GM18517 (cell line): ENCODE measurements at regions not wholly inside any gene's neighbourhood (a gene's known extent, or its start where the extent isn't known, plus 50 kb on each side); places are given as distances from the start of the nearest gene placed in this dataset.
"Not testable (repeated sequence)": the region's sequence is repeated elsewhere in the genome, so short reads cannot be mapped to it uniquely, and the experiment has no call there.

Experiments used
- ATAC-seq: cut with Tn5 transposase; IDR thresholded peaks from one replicate; pipeline ENCODE4 v1.9.1; 2021; ENCODE audit warnings: mild to moderate bottlenecking, moderate library complexity; ENCODE audit not compliant: unreplicated experiment

DNA sequence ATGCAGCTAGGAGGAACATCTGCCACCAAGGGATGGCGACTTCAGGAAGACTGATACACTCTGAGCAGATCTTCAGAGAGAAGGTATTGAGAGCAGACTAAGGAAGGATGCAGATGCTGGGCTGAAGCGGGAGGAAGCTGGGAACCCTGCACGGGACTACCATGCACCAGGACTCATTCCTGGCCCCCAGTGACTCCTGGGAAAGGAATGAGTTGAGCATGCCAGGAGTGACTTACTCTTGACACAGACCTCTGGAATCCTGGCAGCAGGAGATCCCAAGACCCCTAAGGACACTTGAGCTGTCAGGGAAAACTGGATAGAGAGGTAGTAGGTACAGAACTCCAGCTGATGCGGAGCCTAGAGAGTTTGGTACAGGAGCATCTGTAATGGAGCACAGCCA, 336.1 kb downstream of the RPS29 start:
- no peak for ATAC-seq

DNA sequence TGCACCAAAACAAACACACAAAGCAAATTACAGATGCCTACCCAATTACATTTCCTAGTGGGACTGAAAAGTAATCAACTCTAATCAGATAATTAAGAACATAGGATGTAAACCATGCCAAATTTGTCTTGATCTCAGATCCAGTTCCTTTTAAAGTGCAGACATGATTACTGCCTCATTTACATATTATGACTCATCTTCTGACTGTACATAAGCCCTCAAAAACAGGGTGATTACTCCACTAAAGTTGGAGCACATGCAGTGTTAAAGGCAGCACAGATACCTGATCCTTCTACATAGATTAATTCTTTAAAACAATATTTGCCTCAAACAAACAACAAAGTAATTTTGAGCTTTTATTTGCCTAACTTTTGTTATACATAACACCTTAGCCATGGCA, 337.2 kb downstream of the RPS29 start:
- no peak for ATAC-seq

- not testable (repeated sequence) for ATAC-seq
Observed at GRCh38 chr14:49243777-49244176, 342.4 kb downstream of the RPS29 start.

DNA sequence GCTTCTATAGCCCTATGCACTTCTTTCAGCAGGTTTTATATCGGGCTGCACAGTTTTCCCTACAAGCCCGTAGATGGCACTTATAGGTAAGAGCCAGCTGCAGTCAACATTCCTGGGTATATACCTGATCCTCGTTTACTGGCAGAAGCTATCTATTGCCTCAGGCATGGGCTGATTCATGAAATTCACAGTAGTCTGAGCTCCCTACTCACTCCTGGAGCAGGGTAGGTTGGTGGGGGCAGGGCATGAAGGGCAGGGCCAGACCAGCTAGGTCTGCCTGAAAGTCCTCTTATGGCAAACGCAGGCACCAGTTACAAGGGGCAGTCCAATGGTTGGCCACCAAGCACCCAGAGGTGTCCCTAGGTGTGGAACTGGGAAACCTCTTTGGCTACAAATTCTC, 345.8 kb downstream of the RPS29 start:
- ATAC-seq = no peak

GRCh38 chr14:49228552-49228951, 357.6 kb downstream of the RPS29 start:
- ATAC-seq = no peak

DNA sequence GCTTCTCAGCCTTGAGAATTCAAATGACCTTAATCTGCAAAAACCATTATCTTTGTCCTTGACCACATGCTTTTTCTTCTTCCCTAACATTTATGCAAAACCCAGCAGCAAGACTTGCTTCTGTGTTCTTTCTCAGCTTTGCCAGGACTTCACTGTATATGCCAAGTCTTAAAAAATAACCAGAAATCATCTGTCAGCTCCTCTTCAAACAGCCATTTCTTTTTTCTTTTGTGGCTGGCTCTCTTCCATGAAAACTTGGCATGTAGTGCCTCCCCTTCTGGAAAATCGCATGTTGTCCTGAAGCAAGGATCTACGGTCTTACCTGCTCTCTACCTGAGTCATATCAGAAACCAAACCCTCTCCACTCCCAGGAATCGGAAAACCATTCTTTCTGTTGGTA, 364.9 kb downstream of the RPS29 start:
- no peak for ATAC-seq

DNA sequence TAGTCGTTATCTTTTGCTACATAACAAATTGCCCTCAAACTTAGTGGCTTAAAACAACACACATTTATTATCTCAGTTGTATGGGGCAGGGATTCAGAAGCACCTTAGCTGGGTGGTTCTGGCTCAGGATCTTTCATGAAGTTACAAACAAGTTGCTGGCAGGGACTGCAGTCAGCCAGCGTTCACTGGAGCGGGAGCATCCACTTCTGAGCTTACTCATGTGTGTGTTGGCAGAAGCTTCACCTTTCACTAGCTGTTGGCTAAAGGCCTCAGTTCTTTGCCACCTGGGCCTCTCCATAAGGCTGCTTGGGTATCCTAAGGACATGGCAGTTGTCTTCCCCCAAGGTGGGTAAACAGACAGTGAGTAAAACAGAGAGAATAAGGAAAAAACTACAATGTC, 365.7 kb downstream of the RPS29 start:
- no peak for ATAC-seq

DNA sequence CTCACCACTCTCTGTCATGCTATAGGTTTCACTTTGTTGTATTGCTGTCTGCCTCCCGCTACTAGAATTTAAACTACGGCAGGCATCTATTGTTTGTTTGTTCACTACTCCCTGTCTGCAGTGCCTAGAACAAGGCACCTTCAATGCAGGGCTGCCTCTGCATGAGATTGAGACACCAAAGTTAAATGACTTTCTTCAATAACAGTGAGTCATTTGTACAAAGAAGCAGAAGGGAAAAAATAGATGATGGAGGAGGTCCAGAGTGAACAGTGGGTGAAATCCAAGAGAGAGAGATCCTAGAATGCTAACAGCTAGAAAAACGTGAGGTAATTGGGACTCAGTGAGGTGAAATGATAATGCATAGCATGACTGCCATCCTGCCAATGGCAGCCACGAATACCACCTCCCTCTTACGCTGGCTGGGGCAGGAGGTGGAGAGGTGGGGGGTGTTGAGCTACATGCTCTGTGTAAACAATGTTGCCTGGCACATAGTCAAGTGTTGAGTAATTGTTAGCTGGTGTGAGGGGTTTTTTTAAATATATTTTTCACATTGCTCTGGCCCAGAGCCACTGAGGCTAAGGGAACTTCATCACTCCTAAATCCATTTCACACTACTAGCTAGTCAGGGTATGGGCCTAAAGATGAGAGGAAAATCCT, 367.6 kb downstream of the RPS29 start:
- no peak for ATAC-seq

- ATAC-seq = no peak
Observed at GRCh38 chr14:49212721-49213120, 373.5 kb downstream of the RPS29 start.

DNA sequence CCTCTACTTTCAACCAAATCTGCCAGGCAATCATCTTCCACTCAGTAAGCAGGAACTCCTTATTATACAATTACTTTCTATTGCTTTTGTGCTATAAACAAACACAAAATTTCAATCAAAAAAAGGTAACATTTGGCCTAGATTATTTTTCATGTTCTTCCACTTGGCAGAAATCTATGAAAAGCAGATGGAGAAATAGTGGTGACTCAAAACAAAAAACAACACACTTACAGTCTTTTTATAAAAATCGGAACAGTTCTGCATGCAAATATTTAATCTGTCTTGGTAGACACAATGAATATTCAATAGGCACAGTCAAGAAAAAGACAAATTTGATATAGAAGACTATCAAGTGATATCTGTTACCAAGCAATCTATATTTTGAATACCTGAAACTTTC, 376.8 kb downstream of the RPS29 start:
- no peak for ATAC-seq

DNA sequence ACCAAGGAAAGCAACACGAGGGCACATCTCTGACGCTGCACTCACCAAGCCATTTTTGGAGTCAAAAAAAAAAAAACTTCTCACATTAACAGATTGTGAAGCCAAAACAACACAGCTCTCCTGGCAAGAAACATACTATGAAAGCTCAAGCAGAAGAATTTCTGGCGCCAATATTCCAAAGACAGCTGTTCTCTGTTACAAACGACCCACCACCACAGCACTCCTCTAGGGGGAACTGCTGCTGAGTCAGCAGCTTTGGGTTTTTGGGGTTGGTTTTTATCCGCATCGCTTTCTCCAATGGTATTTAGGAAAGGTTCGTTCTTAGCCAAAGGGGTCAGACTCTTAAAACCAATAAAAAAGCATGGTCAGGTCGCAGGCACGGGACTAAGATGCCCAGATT, 379.4 kb downstream of the RPS29 start:
- no peak for ATAC-seq

- no peak for ATAC-seq
Observed at GRCh38 chr14:49203676-49204075, 382.5 kb downstream of the RPS29 start.

- no peak for ATAC-seq
Observed at GRCh38 chr14:49199159-49199558, 387.0 kb downstream of the RPS29 start.

DNA sequence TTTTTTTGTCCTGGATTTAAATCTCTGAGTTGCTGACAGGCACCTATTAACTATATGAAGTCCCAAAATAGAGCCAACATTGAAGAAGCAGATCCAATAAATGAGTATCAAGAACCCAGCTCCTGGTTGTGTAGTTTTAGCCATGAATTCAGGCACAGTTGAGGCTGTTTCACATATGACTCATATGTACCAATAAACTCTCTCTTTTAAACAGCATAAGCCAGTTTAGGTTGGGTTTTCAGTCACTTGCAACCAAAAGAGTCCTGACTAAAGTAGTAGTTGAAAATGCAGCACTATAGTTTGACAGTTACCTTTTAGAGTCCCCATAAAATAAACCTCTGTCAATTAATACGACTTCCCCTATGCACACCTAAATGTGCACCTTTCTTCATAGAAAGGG, 389.9 kb downstream of the RPS29 start:
- no peak for ATAC-seq

DNA sequence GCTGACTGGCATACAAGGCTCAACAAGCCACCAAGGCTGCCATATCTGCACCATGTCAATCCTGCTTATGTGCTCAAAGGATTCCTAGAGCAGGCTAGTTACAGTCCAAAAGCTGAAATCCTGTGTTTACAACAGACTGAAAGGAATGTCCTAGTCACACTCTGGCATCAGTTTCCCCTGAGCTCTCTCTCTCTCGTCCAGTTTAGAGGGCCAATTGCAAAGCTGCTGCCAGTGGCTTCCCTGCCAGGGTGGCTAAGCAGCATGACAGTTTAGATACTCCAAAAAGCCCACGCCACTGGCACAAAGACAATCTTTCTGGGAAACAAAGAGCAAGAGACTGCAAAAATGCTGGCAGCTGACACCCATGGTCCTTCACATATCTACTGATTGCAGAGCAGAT, 392.1 kb downstream of the RPS29 start:
- ATAC-seq = no peak

DNA sequence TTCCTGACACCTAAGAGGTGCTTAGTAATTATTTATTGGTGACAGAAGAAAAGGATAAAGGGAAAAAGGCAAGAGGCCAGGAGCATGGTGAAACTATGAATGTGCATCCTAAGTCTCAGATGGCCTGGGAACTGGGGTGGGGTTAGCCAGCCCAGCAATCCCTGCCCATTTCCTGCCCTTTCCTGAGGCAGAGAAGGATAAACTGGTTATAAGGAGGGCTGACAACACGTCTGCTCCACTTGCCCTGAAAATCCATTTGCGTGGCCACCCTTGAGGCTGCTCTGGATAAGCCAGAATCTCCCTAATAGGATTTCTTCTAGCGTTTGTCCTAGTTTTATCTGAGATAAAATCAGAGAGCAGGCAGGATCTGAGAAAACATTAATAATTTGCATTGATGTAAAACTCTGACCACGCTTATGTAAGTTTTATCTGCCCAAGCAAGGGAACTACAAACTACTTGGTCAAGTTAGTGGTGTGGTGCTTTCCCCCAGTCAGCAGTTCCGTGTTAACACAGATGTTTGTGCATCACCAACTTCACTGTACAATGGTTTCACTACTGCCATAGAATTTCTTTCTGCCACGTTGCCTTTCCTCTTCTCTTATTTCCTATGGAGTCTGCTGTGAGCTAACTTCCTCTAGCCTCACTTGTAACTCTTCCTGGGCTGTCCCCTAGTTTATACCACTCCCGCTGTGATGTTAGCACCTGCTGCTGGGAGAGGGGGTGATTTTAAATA, 392.7 kb downstream of the RPS29 start:
- ATAC-seq = peak; percentile 94

GRCh38 chr14:49191380-49191779, 394.8 kb downstream of the RPS29 start:
- ATAC-seq = no peak

GRCh38 chr14:49189375-49189774, 396.8 kb downstream of the RPS29 start:
- no peak for ATAC-seq

DNA sequence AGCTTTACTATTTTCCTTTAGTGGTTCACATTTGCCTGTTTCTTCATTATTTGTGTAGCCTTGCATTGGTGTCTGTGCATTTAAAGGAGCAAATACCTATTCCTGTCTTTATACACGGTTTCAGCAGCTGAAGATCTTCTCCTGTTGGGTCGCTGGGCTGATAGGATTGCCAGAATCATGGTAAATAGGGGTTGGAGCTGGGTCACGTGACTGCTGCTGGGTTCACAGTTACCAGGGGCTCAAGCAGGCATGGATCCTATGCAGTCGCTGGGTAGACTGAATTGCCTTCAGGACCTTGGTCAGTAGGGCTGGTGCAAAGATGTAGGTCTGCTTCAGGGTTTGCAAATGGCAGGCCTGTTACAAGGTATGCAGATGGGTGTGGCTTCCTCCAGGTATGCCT, 398.4 kb downstream of the RPS29 start:
- ATAC-seq = no peak

GRCh38 chr14:49173765-49174373, 412.3 kb downstream of the RPS29 start:
- peak; percentile 96 for ATAC-seq

DNA sequence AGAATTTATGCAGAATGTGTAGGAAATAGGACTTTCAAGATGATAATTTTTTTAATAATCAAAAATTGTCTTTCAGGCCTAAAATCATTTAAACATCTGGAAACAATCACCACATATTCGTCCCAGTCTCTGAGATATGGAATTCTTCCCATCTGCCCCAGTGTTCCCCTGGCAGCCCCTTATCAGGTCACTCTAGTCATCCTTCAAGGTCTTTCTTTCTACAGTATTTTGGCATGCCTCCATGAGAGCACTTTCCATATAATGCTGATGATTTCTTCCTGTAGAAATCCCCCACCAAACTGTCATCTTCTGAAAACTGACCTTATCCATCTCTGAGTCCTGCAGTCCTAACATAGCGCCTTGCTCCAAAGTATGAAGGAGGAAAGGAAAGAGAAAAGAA, 422.1 kb downstream of the RPS29 start:
- ATAC-seq = no peak

DNA sequence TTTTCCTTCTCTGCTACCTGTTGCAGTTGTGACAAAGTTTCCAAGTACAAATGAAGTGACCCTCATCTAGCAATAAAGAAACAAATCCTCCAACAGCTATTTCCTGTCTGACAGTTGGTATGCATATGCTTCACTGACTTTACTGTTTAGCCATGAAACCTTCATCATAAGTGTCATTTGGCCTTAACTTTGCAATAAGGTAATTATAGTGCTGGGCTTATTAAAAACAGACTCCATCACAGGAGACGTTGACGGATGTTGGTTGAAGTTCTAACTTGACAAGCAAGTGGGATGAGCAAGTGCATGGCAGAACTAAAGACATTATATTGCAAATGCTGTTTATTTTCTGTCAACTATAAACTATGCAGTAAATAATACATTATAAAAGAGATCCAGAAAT, 425.2 kb downstream of the RPS29 start:
- no peak for ATAC-seq
